HCT116 (cell line): ENCODE measurements at regions not wholly inside any gene's neighbourhood (a gene's known extent, or its start where the extent isn't known, plus 50 kb on each side); places are given as distances from the start of the nearest gene placed in this dataset.

Experiments
- ATAC-seq: fragments of 200-7000 bp; cut with Tn5 transposase; 2 replicates; pipeline ENCODE4 v1.9.1; 2020; ENCODE audit warnings: mild to moderate bottlenecking, moderate library complexity
- BruUV-seq: library from RNA; stranded (reverse); fragments of 400-500 nt; replicated peaks from 2 replicates; lab custom pipeline; 2021; lab: Mats Ljungman, UMichigan
- CTCF ChIA-PET: fragments of 300-600 bp; sonication (Branson Sonifier 250); formaldehyde crosslinking; loops from one replicate; lab custom pipeline; 2021; ENCODE audit warnings: antibody characterized with exemption; lab: Charles Lee
- POLR2A ChIA-PET: fragments of 300-600, 350-600 bp; sonication (Branson Sonifier 250); formaldehyde crosslinking; loops from one replicate; lab custom pipeline; 2021; ENCODE audit warnings: antibody characterized with exemption; lab: Charles Lee
- RAD21 ChIA-PET, 2 experiments: fragments of 300-600 bp; sonication (Branson Sonifier 250); formaldehyde crosslinking; loops; one replicate each; lab custom pipeline; 2023; ENCODE audit warnings: low total read pairs in 2 of 2; ENCODE audit not compliant: uncharacterized antibody in 2 of 2, unreplicated experiment in 2 of 2, low non-redundant PET in 1 of 2; lab: Charles Lee
- DNase-seq: peaks from one replicate; pipeline ENCODE4 v3.0.0-alpha.2; 2010; ENCODE audit warnings: low read depth, low spot score
- H2AFZ ChIP-seq: fragments of 200-600 bp; shearing (Covaris generic), sonication (generic); 2 replicates; pipeline ENCODE4 v1.6.1; 2017; ENCODE audit warnings: low read depth, mixed run types, mixed read lengths, antibody characterized with exemption, low read length; ENCODE audit not compliant: poor library complexity, severe bottlenecking
- H3K27ac ChIP-seq: 2 replicates; pipeline ENCODE4 v1.5.1; 2012; ENCODE audit warnings: low read depth, low read length
- H3K27me3 ChIP-seq: fragments of 200-600 bp; sonication (generic); 2 replicates; pipeline ENCODE4 v1.6.1; 2016; ENCODE audit warnings: mixed run types, low read length, mixed read lengths; ENCODE audit not compliant: insufficient read depth
- H3K36me3 ChIP-seq, 2 experiments: fragments of 200-500 bp in 1 of 2; fragments of 200-600 bp in 1 of 2; sonication (Bioruptor generic) in 1 of 2; sonication (generic) in 1 of 2; 2 replicates each; pipeline versions ENCODE4 v1.5.1 to v1.6.1; 2014 to 2016; ENCODE audit warnings: low read length in 2 of 2, inconsistent platforms in 1 of 2, mixed read lengths in 1 of 2, mixed run types in 1 of 2; ENCODE audit not compliant: insufficient read depth in 2 of 2, control insufficient read depth in 1 of 2
- H3K4me1 ChIP-seq, 2 experiments: fragments of 200-600 bp in 1 of 2; sonication (generic) in 1 of 2; 2 replicates each; pipeline versions ENCODE4 v1.5.1 to v1.6.1; 2012 to 2017; ENCODE audit warnings: low read length in 2 of 2, inconsistent platforms in 1 of 2, mild to moderate bottlenecking in 1 of 2, mixed read lengths in 1 of 2, mixed run types in 1 of 2, moderate library complexity in 1 of 2; ENCODE audit not compliant: insufficient read depth in 2 of 2, control insufficient read depth in 1 of 2
- H3K4me2 ChIP-seq: fragments of 200-600 bp; sonication (generic); 2 replicates; pipeline ENCODE4 v1.6.1; 2017; ENCODE audit warnings: mixed run types, low read length, mixed read lengths
- H3K4me3 ChIP-seq, 2 experiments: fragments of 200-600 bp in 1 of 2; sonication (generic) in 1 of 2; replicated peaks in 1 of 2; 2 replicates each; pipeline ENCODE4 v1.5.1; 2011 to 2016; ENCODE audit warnings: low read length in 2 of 2, control low read depth in 1 of 2, low read depth in 1 of 2, mild to moderate bottlenecking in 1 of 2, mixed read lengths in 1 of 2, mixed run types in 1 of 2
- H3K79me2 ChIP-seq: fragments of 200-600 bp; sonication (generic); 2 replicates; pipeline ENCODE4 v1.6.1; 2017; ENCODE audit warnings: mild to moderate bottlenecking, mixed run types, low read length, moderate library complexity, mixed read lengths; ENCODE audit not compliant: insufficient read depth
- H3K9ac ChIP-seq: fragments of 200-600 bp; sonication (generic); 2 replicates; pipeline ENCODE4 v1.6.1; 2016; ENCODE audit warnings: low read length, mixed read lengths
- H3K9me2 ChIP-seq: fragments of 200-600 bp; sonication (generic), shearing (Covaris generic); 2 replicates; pipeline ENCODE4 v1.6.1; 2017; ENCODE audit warnings: mixed run types, mild to moderate bottlenecking, moderate library complexity; ENCODE audit not compliant: insufficient read depth
- H3K9me3 ChIP-seq, 2 experiments: fragments of 200-500 bp in 1 of 2; fragments of 200-600 bp in 1 of 2; sonication (Bioruptor generic) in 1 of 2; sonication (generic) in 1 of 2; 2 replicates each; pipeline ENCODE4 v1.6.1; 2014 to 2017; ENCODE audit warnings: low read length in 2 of 2, mixed read lengths in 2 of 2, inconsistent platforms in 1 of 2, low read depth in 1 of 2, mild to moderate bottlenecking in 1 of 2, mixed run types in 1 of 2, moderate library complexity in 1 of 2; ENCODE audit not compliant: control insufficient read depth in 1 of 2, insufficient read depth in 1 of 2
- H4K20me1 ChIP-seq: fragments of 200-600 bp; sonication (generic), shearing (Covaris generic); 2 replicates; pipeline ENCODE4 v1.6.1; 2017; ENCODE audit warnings: mixed run types, mild to moderate bottlenecking, moderate library complexity; ENCODE audit not compliant: insufficient read depth
- ATF3 ChIP-seq: IDR thresholded peaks from 2 replicates; pipeline ENCODE4 v1.6.1; 2012
- EGR1 ChIP-seq: IDR thresholded peaks from 2 replicates; pipeline ENCODE4 v1.6.1; 2012; ENCODE audit warnings: low read depth
- FOSL1 ChIP-seq: IDR thresholded peaks from 2 replicates; pipeline ENCODE4 v1.6.1; 2012; ENCODE audit warnings: low read depth
- POLR2A ChIP-seq: IDR thresholded peaks from 2 replicates; pipeline ENCODE4 v1.7.0; 2011; ENCODE audit warnings: borderline replicate concordance; ENCODE audit not compliant: insufficient read depth, insufficient read length; ENCODE audit errors: extremely low read depth
- SIN3A ChIP-seq: IDR thresholded peaks from 2 replicates; pipeline ENCODE4 v1.6.1; 2012; ENCODE audit warnings: low read depth
- SRF ChIP-seq: IDR thresholded peaks from 2 replicates; pipeline ENCODE4 v1.6.1; 2012; ENCODE audit warnings: low read depth
- TCF7L2 ChIP-seq: IDR thresholded peaks from 2 replicates; pipeline ENCODE4 v1.7.0; 2011; ENCODE audit warnings: borderline replicate concordance, inconsistent platforms; ENCODE audit not compliant: insufficient read depth, insufficient read length; ENCODE audit errors: extremely low read depth
- YY1 ChIP-seq: IDR thresholded peaks from 2 replicates; pipeline ENCODE4 v1.6.1; 2011; ENCODE audit warnings: low read length, low read depth, moderate library complexity, mild to moderate bottlenecking; ENCODE audit not compliant: insufficient replicate concordance; ENCODE audit errors: extremely low read depth
- ZFX ChIP-seq: fragments of 450-650 bp; IDR thresholded peaks from 2 replicates; pipeline ENCODE4 v1.6.1; 2017
- intact Hi-C: fragments of 100-400 bp; cut with micrococcal nuclease; formaldehyde crosslinking; loops from 2 replicates; pipeline ENCODE4 v1.10.0; 2022
- TF ChIP-seq, protein P1 (sequence below): IDR thresholded peaks from 2 replicates; pipeline ENCODE4 v1.6.1; 2011; ENCODE audit warnings: mild to moderate bottlenecking, low read length, moderate library complexity; ENCODE audit not compliant: insufficient replicate concordance; ENCODE audit errors: extremely low read depth

GRCh38 chr7:19247017-19247416 lies 101.8 kb upstream of the FERD3L start:
- H3K36me3 ChIP-seq, result no peaks in the 10 kb centered on the region
- H3K4me2 ChIP-seq, result no peak overlapping the region
- no peak overlapping the region for H3K9ac ChIP-seq
- no peaks in the 10 kb centered on the region for H3K27me3 ChIP-seq
- RAD21 ChIA-PET, result no interaction called here
- H3K9me3 ChIP-seq, result no peaks in the 10 kb centered on the region
- no peak for TF ChIP-seq ZFX
- no peak for TF ChIP-seq SRF
- TF ChIP-seq, all 23 proteins: peak for 0
- ATAC-seq (no peak), DNase-seq (no peak)
- intact Hi-C loops, result no loop called here
- H3K4me3 ChIP-seq, result no peak overlapping the region
- no peak overlapping the region for H2AFZ ChIP-seq
- H3K79me2 ChIP-seq, result no peaks in the 10 kb centered on the region
- no peaks in the 10 kb centered on the region for H3K9me2 ChIP-seq
- BruUV-seq, result no TSS peak
- H3K27ac ChIP-seq, result no peak overlapping the region
- ChIA-PET CTCF (no interaction called here), POLR2A (no interaction called here)
- H3K4me1 ChIP-seq, result no peaks in the 10 kb centered on the region
- no peaks in the 10 kb centered on the region for H4K20me1 ChIP-seq

DNA sequence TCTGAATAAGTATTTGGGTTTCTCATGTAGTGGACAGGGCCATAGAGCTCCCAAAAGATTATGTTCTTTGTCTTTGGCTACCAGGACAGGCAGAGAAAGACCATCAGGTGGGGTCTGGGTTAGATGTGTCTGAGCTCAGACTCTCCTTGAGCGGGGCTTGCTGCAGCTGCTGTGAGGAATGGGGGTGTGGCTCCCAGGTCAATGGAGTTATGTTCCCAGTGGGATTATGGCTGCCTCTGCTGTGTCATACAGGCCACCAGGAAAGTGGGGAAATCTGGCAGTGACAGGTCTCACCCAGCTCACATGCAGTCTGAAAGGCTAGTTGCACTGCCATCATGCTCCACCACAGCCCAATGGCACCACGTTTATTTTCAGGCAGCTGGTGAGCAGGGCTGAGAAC lies 97.0 kb upstream of the FERD3L start:
- intact Hi-C loops, result no loop called here
- no TSS peak for BruUV-seq
- H3K9me2 ChIP-seq, result no peaks in the 10 kb centered on the region
- TF ChIP-seq SIN3A, result no peak
- TF ChIP-seq FOSL1, result no peak
- DNase-seq, result no peak
- no peak overlapping the region for H2AFZ ChIP-seq
- no peaks in the 10 kb centered on the region for H3K9me3 ChIP-seq
- no peaks in the 10 kb centered on the region for H3K36me3 ChIP-seq
- no peaks in the 10 kb centered on the region for H3K79me2 ChIP-seq
- CTCF ChIA-PET, result no interaction called here
- ATAC-seq, result no peak
- H3K27me3 ChIP-seq, result no peaks in the 10 kb centered on the region
- H3K4me2 ChIP-seq, result no peak overlapping the region
- POLR2A ChIA-PET, result no interaction called here
- H4K20me1 ChIP-seq, result no peaks in the 10 kb centered on the region
- no peak overlapping the region for H3K4me3 ChIP-seq
- no peak overlapping the region for H3K27ac ChIP-seq
- H3K9ac ChIP-seq, result no peak overlapping the region
- RAD21 ChIA-PET, result no interaction called here
- no peaks in the 10 kb centered on the region for H3K4me1 ChIP-seq

DNA sequence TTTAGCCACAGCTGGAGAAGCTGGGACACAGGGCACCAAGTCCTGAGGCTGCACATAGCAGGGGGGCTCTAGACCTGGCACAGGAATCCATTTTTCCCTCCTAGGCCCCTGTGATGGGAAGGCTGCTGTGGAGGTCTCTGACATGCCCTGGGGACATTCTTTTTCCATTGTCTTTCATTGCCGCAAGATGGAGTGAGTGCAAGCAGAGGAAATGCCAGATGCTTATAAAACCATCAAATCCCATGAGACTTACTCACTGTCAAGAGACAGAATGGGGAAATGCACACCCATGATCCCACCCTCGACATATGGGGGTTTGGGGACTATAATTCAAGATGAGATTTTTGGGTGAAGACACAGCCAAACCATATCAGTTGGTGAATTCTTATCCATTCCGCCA lies 94.7 kb upstream of the FERD3L start:
- H3K4me2 ChIP-seq, result no peak overlapping the region
- no peak overlapping the region for H3K27ac ChIP-seq
- H3K4me3 ChIP-seq, result no peak overlapping the region
- intact Hi-C loops, result no loop called here
- H3K9me3 ChIP-seq, result no peaks in the 10 kb centered on the region
- POLR2A ChIA-PET, result no interaction called here
- H3K4me1 ChIP-seq, result no peaks in the 10 kb centered on the region
- no peak overlapping the region for H2AFZ ChIP-seq
- no peak overlapping the region for H3K9ac ChIP-seq
- CTCF ChIA-PET, result no interaction called here
- RAD21 ChIA-PET, result no interaction called here
- H3K27me3 ChIP-seq, result no peaks in the 10 kb centered on the region
- no peak for DNase-seq
- H3K9me2 ChIP-seq, result no peaks in the 10 kb centered on the region
- H3K79me2 ChIP-seq, result no peaks in the 10 kb centered on the region
- H4K20me1 ChIP-seq, result no peaks in the 10 kb centered on the region
- no peak for ATAC-seq
- no peaks in the 10 kb centered on the region for H3K36me3 ChIP-seq
- BruUV-seq, result no TSS peak
- no peak for TF ChIP-seq SRF
- no peak for TF ChIP-seq TCF7L2
- no peak for TF ChIP-seq ATF3
- no peak for TF ChIP-seq YY1
- no peak for TF ChIP-seq POLR2A
- no peak for TF ChIP-seq FOSL1
- TF ChIP-seq, protein P1, sequence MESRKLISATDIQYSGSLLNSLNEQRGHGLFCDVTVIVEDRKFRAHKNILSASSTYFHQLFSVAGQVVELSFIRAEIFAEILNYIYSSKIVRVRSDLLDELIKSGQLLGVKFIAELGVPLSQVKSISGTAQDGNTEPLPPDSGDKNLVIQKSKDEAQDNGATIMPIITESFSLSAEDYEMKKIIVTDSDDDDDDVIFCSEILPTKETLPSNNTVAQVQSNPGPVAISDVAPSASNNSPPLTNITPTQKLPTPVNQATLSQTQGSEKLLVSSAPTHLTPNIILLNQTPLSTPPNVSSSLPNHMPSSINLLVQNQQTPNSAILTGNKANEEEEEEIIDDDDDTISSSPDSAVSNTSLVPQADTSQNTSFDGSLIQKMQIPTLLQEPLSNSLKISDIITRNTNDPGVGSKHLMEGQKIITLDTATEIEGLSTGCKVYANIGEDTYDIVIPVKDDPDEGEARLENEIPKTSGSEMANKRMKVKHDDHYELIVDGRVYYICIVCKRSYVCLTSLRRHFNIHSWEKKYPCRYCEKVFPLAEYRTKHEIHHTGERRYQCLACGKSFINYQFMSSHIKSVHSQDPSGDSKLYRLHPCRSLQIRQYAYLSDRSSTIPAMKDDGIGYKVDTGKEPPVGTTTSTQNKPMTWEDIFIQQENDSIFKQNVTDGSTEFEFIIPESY, result no peak
- TF ChIP-seq EGR1, result no peak
